HUES6 (cell line): ENCODE measurements at regions not wholly inside any gene's neighbourhood (a gene's known extent, or its start where the extent isn't known, plus 50 kb on each side); places are given as distances from the start of the nearest gene placed in this dataset.

Source experiments
- H3K27ac ChIP-seq: 2 replicates; pipeline ENCODE4 v1.7.0; 2013; ENCODE audit warnings: low read depth, mild to moderate bottlenecking, low read length, inconsistent platforms
- H3K27me3 ChIP-seq: 2 replicates; pipeline ENCODE4 v1.6.1; 2013; ENCODE audit warnings: low read length; ENCODE audit not compliant: control insufficient read depth, insufficient read depth
- H3K36me3 ChIP-seq: 2 replicates; pipeline ENCODE4 v1.6.1; 2013; ENCODE audit warnings: low read length; ENCODE audit not compliant: control insufficient read depth, insufficient read depth
- H3K4me1 ChIP-seq: 2 replicates; pipeline ENCODE4 v1.6.1; 2013; ENCODE audit warnings: low read length; ENCODE audit not compliant: control insufficient read depth, insufficient read depth
- H3K4me3 ChIP-seq: 2 replicates; pipeline ENCODE4 v1.5.1; 2013; ENCODE audit warnings: low read depth, low read length
- H3K9ac ChIP-seq: one replicate; pipeline ENCODE4 v1.6.1; 2013; ENCODE audit warnings: mild to moderate bottlenecking, low read length
- H3K9me3 ChIP-seq: 2 replicates; pipeline ENCODE4 v1.6.1; 2013; ENCODE audit warnings: low read depth, low read length; ENCODE audit not compliant: control insufficient read depth, insufficient read depth

DNA sequence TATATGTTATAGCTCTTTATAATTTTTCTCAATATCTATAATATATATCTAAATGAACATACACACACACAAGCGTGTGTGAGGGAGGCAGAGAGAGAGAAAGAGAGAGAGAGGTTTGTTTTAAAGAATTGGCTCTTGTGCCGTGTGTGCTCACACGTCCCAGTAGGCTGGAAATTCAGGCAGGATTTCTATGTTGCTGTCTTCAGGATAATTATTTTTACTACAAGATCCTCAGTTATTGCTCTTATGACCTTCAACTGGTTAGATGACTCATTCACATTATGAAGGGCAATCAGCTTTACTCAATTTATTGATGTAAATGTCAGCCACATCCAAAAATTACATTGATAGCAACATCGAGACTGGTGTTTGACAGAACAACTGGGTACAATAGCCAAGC lies 1520.7 kb upstream of the PCDH7 start:
- no peaks in the 10 kb centered on the region for H3K9me3 ChIP-seq
- no peak overlapping the region for H3K9ac ChIP-seq
- no peak overlapping the region for H3K4me3 ChIP-seq
- no peaks in the 10 kb centered on the region for H3K4me1 ChIP-seq
- H3K36me3 ChIP-seq: no peaks in the 10 kb centered on the region
- no peak overlapping the region for H3K27ac ChIP-seq
- H3K27me3 ChIP-seq: no peaks in the 10 kb centered on the region

DNA sequence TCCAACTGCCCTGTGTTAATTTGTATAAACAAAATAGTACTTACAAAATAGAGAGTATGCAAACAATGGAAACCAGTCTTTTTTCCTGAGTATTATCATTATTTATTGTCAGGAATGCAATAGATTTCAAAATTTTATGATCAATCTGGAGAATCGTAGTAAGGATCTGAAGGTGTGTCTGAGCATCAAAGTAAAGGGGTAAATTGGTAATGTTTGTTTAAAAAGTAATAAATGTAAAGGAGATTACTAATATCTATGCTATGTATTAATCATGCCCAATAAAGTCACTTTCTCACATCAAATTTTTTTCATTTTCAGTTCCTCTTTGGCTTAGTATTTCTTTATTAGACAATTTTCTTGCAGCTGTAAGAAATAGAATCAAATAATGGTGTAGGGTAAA lies 1507.1 kb upstream of the PCDH7 start:
- H3K36me3 ChIP-seq: no peaks in the 10 kb centered on the region
- H3K4me1 ChIP-seq: no peaks in the 10 kb centered on the region
- no peaks in the 10 kb centered on the region for H3K27me3 ChIP-seq

GRCh38 chr4:29220761-29221160 lies 1499.4 kb upstream of the PCDH7 start:
- no peak overlapping the region for H3K4me3 ChIP-seq
- H3K27me3 ChIP-seq: no peaks in the 10 kb centered on the region
- no peak overlapping the region for H3K27ac ChIP-seq
- no peaks in the 10 kb centered on the region for H3K9me3 ChIP-seq
- H3K4me1 ChIP-seq: no peaks in the 10 kb centered on the region
- H3K36me3 ChIP-seq: no peaks in the 10 kb centered on the region
- no peak overlapping the region for H3K9ac ChIP-seq

More for the DNA sequence above, 1507.1 kb upstream of the PCDH7 start:
- Histone ChIP-seq H3K27ac (no peak overlapping the region), H3K9ac (no peak overlapping the region), H3K4me3 (no peak overlapping the region), H3K9me3 (no peaks in the 10 kb centered on the region)

- H3K27me3 ChIP-seq: no peaks in the 10 kb centered on the region
- H3K4me1 ChIP-seq: no peaks in the 10 kb centered on the region
- no peak overlapping the region for H3K9ac ChIP-seq
- H3K36me3 ChIP-seq: no peaks in the 10 kb centered on the region
- no peak overlapping the region for H3K4me3 ChIP-seq
- no peak overlapping the region for H3K27ac ChIP-seq
- H3K9me3 ChIP-seq: no peaks in the 10 kb centered on the region
Measured at GRCh38 chr4:29224911-29225310, 1495.3 kb upstream of the PCDH7 start.

- no peaks in the 10 kb centered on the region for H3K9me3 ChIP-seq
- no peak overlapping the region for H3K27ac ChIP-seq
- no peaks in the 10 kb centered on the region for H3K36me3 ChIP-seq
- H3K27me3 ChIP-seq: no peaks in the 10 kb centered on the region
- H3K9ac ChIP-seq: no peak overlapping the region
- H3K4me3 ChIP-seq: no peak overlapping the region
- H3K4me1 ChIP-seq: no peaks in the 10 kb centered on the region
Measured at GRCh38 chr4:29240641-29241040, 1479.5 kb upstream of the PCDH7 start.

DNA sequence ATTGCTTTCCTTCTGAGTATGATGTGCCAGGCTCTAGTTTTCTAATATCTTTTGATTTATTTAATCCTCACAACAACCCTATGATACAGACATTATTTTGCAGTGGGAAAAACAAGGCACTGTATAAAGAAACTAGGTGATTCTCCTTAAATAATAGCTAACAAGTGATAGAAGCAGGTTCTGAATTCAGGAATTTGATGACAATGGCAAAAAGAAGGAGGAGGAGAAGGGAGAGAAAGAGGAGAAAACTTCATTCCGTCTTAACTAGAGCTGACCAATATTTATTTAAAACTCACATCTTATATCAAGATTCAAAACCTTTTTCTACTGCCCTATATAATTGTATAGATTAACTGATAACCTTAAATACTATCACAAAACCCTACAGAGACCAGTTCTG lies 1477.1 kb upstream of the PCDH7 start:
- Histone ChIP-seq H3K4me1 (no peaks in the 10 kb centered on the region), H3K9ac (no peak overlapping the region), H3K27ac (no peak overlapping the region), H3K9me3 (no peaks in the 10 kb centered on the region), H3K27me3 (no peaks in the 10 kb centered on the region), H3K36me3 (no peaks in the 10 kb centered on the region), H3K4me3 (no peak overlapping the region)

- no peaks in the 10 kb centered on the region for H3K27me3 ChIP-seq
- H3K4me1 ChIP-seq: no peaks in the 10 kb centered on the region
- no peaks in the 10 kb centered on the region for H3K9me3 ChIP-seq
Measured at GRCh38 chr4:29243851-29244250, 1476.3 kb upstream of the PCDH7 start.

GRCh38 chr4:29259556-29259955 lies 1460.6 kb upstream of the PCDH7 start:
- no peaks in the 10 kb centered on the region for H3K36me3 ChIP-seq
- H3K27me3 ChIP-seq: no peaks in the 10 kb centered on the region
- no peak overlapping the region for H3K9ac ChIP-seq
- H3K27ac ChIP-seq: no peak overlapping the region
- no peaks in the 10 kb centered on the region for H3K4me1 ChIP-seq
- H3K4me3 ChIP-seq: no peak overlapping the region
- peaks cover 22% of the 10 kb centered on the region for H3K9me3 ChIP-seq

More at GRCh38 chr4:29243851-29244250, 1476.3 kb upstream of the PCDH7 start:
- H3K27ac ChIP-seq: no peak overlapping the region
- H3K4me3 ChIP-seq: no peak overlapping the region
- no peaks in the 10 kb centered on the region for H3K36me3 ChIP-seq
- no peak overlapping the region for H3K9ac ChIP-seq

- no peak overlapping the region for H3K27ac ChIP-seq
- no peaks in the 10 kb centered on the region for H3K36me3 ChIP-seq
- no peak overlapping the region for H3K4me3 ChIP-seq
- 0 out of 2 replicates have a peak, but pooled peaks cover 5% of the 10 kb centered on the region for H3K4me1 ChIP-seq
- H3K27me3 ChIP-seq: no peaks in the 10 kb centered on the region
- H3K9me3 ChIP-seq: no peaks in the 10 kb centered on the region
- no peak overlapping the region for H3K9ac ChIP-seq
Measured at GRCh38 chr4:29262986-29263385, 1457.2 kb upstream of the PCDH7 start.

- Histone ChIP-seq H3K4me1 (no peaks in the 10 kb centered on the region), H3K4me3 (no peak overlapping the region), H3K27me3 (no peaks in the 10 kb centered on the region), H3K27ac (no peak overlapping the region), H3K9ac (no peak overlapping the region), H3K9me3 (0 out of 2 replicates have a peak, but pooled peaks cover 3% of the 10 kb centered on the region), H3K36me3 (no peaks in the 10 kb centered on the region)
Measured at GRCh38 chr4:29276150-29276549, 1444.0 kb upstream of the PCDH7 start.

DNA sequence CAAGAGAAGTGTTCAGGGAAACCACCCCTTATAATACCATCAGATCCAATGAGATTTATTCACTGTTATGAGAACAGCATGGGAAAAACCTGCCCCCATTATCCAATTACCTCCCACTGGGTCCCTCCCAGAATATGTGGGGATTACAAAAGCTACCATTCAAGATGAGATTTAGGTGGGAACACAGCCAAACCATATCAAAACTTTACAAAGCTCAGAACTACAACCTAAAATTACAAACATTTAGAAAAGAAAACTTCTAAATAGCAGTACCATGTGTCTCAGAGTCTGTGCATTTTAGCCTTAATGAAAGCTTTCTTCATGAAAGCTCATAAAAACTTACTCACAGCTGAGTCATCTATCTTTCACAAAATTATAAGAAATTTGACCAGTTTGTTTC lies 1442.8 kb upstream of the PCDH7 start:
- no peak overlapping the region for H3K9ac ChIP-seq

GRCh38 chr4:29278585-29278984 lies 1441.6 kb upstream of the PCDH7 start:
- H3K27me3 ChIP-seq: no peaks in the 10 kb centered on the region
- H3K4me3 ChIP-seq: no peak overlapping the region
- H3K9ac ChIP-seq: no peak overlapping the region
- H3K4me1 ChIP-seq: no peaks in the 10 kb centered on the region
- no peak overlapping the region for H3K27ac ChIP-seq
- H3K36me3 ChIP-seq: no peaks in the 10 kb centered on the region
- H3K9me3 ChIP-seq: 0 out of 2 replicates have a peak, but pooled peaks cover 3% of the 10 kb centered on the region

More for the DNA sequence above, 1442.8 kb upstream of the PCDH7 start:
- 0 out of 2 replicates have a peak, but pooled peaks cover 3% of the 10 kb centered on the region for H3K9me3 ChIP-seq
- no peak overlapping the region for H3K27ac ChIP-seq
- H3K36me3 ChIP-seq: no peaks in the 10 kb centered on the region
- H3K4me1 ChIP-seq: no peaks in the 10 kb centered on the region
- H3K4me3 ChIP-seq: no peak overlapping the region
- no peaks in the 10 kb centered on the region for H3K27me3 ChIP-seq
